ENCODE measurements at regions not wholly inside any gene's neighbourhood (a gene's known extent, or its start where the extent isn't known, plus 50 kb on each side); places are given as distances from the start of the nearest gene placed in this dataset.

DNA sequence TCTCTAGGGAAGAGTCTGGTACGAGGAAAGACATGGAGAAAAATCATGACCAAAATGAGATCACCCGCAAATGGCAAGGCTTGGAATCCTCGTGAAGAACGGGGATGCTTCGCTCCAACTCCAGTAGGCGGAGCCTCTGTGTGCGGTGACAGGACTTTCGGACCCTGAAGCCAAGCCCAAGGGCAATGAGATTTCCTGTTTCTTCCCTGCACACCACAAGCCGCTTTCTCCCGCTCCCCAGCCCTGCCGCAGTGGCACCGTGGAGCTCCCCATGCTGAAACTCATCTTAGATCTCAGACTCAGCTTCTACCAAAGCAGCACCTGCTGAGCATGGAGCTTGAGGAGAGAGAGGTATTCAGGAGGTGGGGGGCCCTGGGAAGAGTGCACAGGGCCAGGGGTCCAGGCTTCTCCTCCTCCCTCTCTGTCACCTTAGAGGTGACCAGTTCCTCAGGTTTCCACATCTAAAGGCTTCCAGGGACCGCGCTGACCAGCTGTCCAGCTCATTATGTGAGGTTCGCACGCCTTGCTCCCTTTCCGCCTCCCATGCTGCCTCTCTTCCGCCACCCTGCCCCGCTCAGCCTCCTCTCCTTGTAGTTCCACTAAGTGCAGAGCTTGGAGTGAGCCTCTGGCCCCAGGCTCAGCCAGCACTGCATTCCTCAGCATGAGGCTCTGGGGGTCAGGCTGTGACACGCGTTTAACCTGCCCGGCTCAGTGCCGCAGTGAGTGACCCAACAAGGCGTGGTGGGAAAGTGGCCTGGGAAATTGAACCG is 153.8 kb upstream of the SOX1 start:
- DNase-seq (ENCODE audit: low spot score) = no peak
- Mint-ChIP-seq H3K4me3 (ENCODE audit: unreplicated experiment) (no peak overlapping the region), H3K27ac (ENCODE audit: unreplicated experiment) (no peak overlapping the region), H3K36me3 (ENCODE audit: low read depth, unreplicated experiment) (peaks cover 3% of the 10 kb centered on the region), H3K4me1 (ENCODE audit: unreplicated experiment) (peaks cover 2% of the 10 kb centered on the region), H3K9me3 (ENCODE audit: unreplicated experiment) (no peaks in the 10 kb centered on the region), H3K27me3 (ENCODE audit: unreplicated experiment) (peaks cover 18% of the 10 kb centered on the region)
- TF ChIP-seq, protein P1, sequence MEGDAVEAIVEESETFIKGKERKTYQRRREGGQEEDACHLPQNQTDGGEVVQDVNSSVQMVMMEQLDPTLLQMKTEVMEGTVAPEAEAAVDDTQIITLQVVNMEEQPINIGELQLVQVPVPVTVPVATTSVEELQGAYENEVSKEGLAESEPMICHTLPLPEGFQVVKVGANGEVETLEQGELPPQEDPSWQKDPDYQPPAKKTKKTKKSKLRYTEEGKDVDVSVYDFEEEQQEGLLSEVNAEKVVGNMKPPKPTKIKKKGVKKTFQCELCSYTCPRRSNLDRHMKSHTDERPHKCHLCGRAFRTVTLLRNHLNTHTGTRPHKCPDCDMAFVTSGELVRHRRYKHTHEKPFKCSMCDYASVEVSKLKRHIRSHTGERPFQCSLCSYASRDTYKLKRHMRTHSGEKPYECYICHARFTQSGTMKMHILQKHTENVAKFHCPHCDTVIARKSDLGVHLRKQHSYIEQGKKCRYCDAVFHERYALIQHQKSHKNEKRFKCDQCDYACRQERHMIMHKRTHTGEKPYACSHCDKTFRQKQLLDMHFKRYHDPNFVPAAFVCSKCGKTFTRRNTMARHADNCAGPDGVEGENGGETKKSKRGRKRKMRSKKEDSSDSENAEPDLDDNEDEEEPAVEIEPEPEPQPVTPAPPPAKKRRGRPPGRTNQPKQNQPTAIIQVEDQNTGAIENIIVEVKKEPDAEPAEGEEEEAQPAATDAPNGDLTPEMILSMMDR (IDR thresholded peaks at IDR 0.05; ENCODE audit: unreplicated experiment) = no peak

DNA sequence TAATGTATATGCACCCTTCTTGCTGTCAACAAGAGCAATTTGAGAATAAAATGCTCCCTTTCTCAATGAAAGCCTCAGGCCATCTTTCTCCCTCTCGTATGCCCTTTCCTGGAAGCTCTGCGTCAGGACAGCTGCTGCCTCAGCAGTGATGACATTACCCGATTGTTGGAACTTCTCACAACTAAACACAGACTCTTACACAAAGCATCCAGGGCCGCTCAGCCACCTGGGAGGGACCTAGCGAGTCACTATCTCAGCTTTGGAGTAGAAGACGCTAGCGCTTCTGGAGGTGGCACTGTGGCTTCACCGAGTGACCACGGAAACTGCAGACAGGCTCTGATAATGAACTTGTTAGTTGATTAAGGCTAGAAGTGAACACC is 153.2 kb upstream of the SOX1 start:
- DNase-seq (ENCODE audit: low spot score) = no peak
- H3K4me3 Mint-ChIP-seq (ENCODE audit: unreplicated experiment) = no peak overlapping the region
- H3K27ac Mint-ChIP-seq (ENCODE audit: unreplicated experiment) = no peak overlapping the region
- H3K4me1 Mint-ChIP-seq (ENCODE audit: unreplicated experiment) = peaks cover 2% of the 10 kb centered on the region
- H3K9me3 Mint-ChIP-seq (ENCODE audit: unreplicated experiment) = no peaks in the 10 kb centered on the region
- peaks cover 18% of the 10 kb centered on the region for H3K27me3 Mint-ChIP-seq (ENCODE audit: unreplicated experiment)
- TF ChIP-seq, protein P1 (IDR thresholded peaks at IDR 0.05; ENCODE audit: unreplicated experiment) = no peak
- peaks cover 3% of the 10 kb centered on the region for H3K36me3 Mint-ChIP-seq (ENCODE audit: low read depth, unreplicated experiment)

DNA sequence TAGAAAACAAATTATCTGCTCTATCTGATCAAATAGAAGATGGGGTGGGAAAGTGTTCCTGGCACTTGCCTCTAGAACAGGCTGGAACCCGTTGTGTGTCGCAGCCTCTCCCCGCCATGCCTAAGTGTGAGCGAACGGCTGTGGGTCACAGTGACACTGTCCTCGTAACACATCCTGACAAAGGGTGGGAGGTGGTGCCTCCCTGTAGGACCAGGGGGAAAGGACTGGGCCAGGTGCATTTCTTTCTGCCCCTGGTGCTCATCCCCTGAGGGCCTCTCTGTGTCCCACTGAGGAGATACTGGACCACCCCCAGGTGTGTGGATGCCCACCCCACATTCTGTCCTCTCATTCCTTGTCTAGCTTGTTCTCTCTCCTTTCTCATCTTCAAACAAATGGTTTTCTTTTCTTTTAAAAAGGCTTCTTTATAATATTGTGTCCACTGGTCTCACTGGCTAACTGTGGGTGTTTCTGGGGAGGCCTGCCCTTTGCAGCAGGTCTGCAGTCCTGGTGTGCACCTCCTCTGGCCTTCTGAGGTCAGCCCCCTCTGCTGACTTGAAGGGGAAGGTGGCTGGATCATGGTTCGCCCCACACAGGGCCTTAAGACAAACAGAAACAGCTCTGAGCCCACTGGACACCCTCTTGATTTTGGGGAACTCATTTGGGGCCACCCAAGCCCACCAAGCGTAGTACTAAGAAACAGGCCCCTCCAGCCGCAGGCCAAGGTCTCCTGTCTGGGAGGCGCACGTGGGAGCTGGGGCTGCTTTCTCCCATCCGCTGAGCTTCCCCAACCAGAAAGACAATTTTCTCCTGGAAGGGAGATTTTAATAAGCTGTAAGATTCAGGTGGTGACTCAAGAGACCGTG is 152.5 kb upstream of the SOX1 start:
- Mint-ChIP-seq H3K27ac (ENCODE audit: unreplicated experiment) (no peak overlapping the region), H3K36me3 (ENCODE audit: low read depth, unreplicated experiment) (peaks cover 3% of the 10 kb centered on the region), H3K9me3 (ENCODE audit: unreplicated experiment) (no peaks in the 10 kb centered on the region), H3K27me3 (ENCODE audit: unreplicated experiment) (peaks cover 15% of the 10 kb centered on the region), H3K4me3 (ENCODE audit: unreplicated experiment) (no peak overlapping the region), H3K4me1 (ENCODE audit: unreplicated experiment) (peaks cover 2% of the 10 kb centered on the region)
- TF ChIP-seq, protein P1 (IDR thresholded peaks at IDR 0.05; ENCODE audit: unreplicated experiment) = no peak
- DNase-seq (ENCODE audit: low spot score) = no peak

DNA sequence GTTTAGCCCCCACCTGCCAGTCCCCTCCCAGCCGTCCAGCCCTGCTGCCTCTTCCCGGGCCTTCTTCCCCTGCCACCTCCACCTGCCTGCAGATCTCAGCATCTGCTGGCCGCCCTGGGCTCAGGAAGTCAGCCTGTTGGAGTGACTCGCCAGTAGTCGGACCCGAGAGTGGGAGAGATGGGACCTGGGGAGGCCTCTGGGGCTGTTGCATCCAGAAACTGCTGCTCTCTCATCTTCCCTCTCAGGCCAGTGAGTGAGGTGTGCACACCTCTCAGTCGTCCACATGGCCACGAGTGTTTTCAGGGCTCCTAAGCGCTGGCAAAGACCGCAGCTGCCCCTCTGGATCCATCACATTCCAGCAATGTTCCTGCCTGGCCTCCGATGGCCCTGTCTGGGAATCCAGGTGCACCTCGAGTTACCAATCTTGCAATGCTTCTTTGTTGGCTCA is 151.8 kb upstream of the SOX1 start:
- no peak for DNase-seq (ENCODE audit: low spot score)
- Mint-ChIP-seq H3K27ac (ENCODE audit: unreplicated experiment) (no peak overlapping the region), H3K9me3 (ENCODE audit: unreplicated experiment) (no peaks in the 10 kb centered on the region), H3K27me3 (ENCODE audit: unreplicated experiment) (peaks cover 15% of the 10 kb centered on the region), H3K4me1 (ENCODE audit: unreplicated experiment) (peaks cover 6% of the 10 kb centered on the region), H3K36me3 (ENCODE audit: low read depth, unreplicated experiment) (peaks cover 3% of the 10 kb centered on the region), H3K4me3 (ENCODE audit: unreplicated experiment) (no peak overlapping the region)
- TF ChIP-seq, protein P1 (IDR thresholded peaks at IDR 0.05; ENCODE audit: unreplicated experiment) = no peak

DNA sequence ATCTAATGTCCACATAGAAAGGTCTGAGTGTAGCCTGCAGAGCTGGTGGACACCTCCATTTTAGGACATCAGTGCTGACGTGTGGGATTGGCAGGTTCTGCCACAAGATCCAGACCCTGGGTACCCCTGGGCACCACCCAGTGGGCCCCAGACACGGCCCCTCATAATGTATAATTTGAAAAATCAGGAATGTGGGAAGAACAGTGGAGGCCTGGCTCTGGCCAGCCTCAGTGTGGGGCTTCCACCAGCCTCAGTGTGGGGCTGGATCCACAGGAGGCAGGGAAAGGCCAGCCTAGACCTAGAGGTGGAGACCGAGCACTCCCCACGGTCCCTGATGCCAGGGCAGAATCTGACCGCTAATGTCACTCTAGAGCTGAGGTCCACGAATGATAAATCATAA is 150.7 kb upstream of the SOX1 start:
- H3K4me1 Mint-ChIP-seq (ENCODE audit: unreplicated experiment) = peaks cover 13% of the 10 kb centered on the region
- no peak overlapping the region for H3K4me3 Mint-ChIP-seq (ENCODE audit: unreplicated experiment)
- no peak overlapping the region for H3K27ac Mint-ChIP-seq (ENCODE audit: unreplicated experiment)
- no peaks in the 10 kb centered on the region for H3K9me3 Mint-ChIP-seq (ENCODE audit: unreplicated experiment)
- peaks cover 3% of the 10 kb centered on the region for H3K36me3 Mint-ChIP-seq (ENCODE audit: low read depth, unreplicated experiment)
- H3K27me3 Mint-ChIP-seq (ENCODE audit: unreplicated experiment) = peaks cover 15% of the 10 kb centered on the region
- TF ChIP-seq, protein P1 (IDR thresholded peaks at IDR 0.05; ENCODE audit: unreplicated experiment) = no peak
- DNase-seq (ENCODE audit: low spot score) = no peak

Data from endothelial cell (in vitro differentiated cells).